ENCODE measurements at regions not wholly inside any gene's neighbourhood (a gene's known extent, or its start where the extent isn't known, plus 50 kb on each side); places are given as distances from the start of the nearest gene placed in this dataset.

DNA sequence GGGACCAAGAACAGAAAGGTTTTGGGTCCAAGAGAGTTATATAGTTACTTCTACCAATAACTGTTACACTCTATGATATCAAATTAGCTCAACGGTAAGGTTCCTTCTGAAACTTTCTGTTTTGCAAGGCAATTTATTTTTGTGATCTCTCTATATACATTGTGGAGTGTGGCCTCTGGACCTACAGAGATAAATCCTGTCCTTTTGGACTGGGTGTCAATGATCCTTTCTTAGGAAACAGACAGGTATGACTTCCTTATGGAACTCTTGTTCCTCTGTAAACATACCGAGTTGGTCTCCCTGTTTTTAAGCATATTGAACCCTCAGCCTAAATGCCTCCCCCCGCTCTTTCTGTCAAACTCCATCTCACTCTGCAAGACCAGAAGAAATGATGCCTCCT is 1117.8 kb downstream of the BCL11A start (continued):
- TF ChIP-seq, protein P1, sequence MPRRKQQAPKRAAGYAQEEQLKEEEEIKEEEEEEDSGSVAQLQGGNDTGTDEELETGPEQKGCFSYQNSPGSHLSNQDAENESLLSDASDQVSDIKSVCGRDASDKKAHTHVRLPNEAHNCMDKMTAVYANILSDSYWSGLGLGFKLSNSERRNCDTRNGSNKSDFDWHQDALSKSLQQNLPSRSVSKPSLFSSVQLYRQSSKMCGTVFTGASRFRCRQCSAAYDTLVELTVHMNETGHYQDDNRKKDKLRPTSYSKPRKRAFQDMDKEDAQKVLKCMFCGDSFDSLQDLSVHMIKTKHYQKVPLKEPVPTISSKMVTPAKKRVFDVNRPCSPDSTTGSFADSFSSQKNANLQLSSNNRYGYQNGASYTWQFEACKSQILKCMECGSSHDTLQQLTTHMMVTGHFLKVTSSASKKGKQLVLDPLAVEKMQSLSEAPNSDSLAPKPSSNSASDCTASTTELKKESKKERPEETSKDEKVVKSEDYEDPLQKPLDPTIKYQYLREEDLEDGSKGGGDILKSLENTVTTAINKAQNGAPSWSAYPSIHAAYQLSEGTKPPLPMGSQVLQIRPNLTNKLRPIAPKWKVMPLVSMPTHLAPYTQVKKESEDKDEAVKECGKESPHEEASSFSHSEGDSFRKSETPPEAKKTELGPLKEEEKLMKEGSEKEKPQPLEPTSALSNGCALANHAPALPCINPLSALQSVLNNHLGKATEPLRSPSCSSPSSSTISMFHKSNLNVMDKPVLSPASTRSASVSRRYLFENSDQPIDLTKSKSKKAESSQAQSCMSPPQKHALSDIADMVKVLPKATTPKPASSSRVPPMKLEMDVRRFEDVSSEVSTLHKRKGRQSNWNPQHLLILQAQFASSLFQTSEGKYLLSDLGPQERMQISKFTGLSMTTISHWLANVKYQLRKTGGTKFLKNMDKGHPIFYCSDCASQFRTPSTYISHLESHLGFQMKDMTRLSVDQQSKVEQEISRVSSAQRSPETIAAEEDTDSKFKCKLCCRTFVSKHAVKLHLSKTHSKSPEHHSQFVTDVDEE (CRISPR knock-in tag; IDR thresholded peaks at IDR 0.05): no peak
- no peak for TF ChIP-seq SNAI2 (CRISPR knock-in tag; IDR thresholded peaks at IDR 0.05)

DNA sequence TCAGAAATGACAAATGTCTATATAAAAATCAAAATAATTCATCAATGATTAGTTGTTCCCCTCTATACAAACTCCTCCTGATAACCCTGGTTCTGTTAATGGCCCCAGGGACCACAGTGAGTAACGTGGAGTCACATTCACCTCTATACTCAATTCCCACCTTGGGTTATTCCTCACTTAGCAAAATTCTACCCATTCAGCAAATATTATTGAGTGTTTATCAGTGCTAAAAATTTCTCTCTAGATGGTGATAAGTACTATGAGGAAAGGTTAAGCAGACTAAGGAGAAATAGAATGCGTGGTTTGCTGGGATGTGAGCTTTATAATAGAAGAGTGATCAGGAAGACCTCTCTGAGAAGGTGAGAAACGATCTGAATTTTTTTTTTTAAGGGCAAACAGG is 1124.5 kb downstream of the BCL11A start:
- ATAC-seq: no peak
- TF ChIP-seq ZNF70 (CRISPR knock-in tag; IDR thresholded peaks at IDR 0.05) (no peak), CSDC2 (CRISPR knock-in tag; IDR thresholded peaks at IDR 0.05) (no peak), ESRRG (CRISPR knock-in tag; IDR thresholded peaks at IDR 0.05) (no peak), ZNF8 (CRISPR knock-in tag; IDR thresholded peaks at IDR 0.05) (no peak), ARNTL (CRISPR knock-in tag; IDR thresholded peaks at IDR 0.05; ENCODE audit: borderline replicate concordance, low read depth) (no peak), TOX (CRISPR knock-in tag; IDR thresholded peaks at IDR 0.05; ENCODE audit: borderline replicate concordance) (no peak), ISL1 (CRISPR knock-in tag; IDR thresholded peaks at IDR 0.05) (no peak), GLIS3 (CRISPR knock-in tag; IDR thresholded peaks at IDR 0.05) (no peak)

DNA sequence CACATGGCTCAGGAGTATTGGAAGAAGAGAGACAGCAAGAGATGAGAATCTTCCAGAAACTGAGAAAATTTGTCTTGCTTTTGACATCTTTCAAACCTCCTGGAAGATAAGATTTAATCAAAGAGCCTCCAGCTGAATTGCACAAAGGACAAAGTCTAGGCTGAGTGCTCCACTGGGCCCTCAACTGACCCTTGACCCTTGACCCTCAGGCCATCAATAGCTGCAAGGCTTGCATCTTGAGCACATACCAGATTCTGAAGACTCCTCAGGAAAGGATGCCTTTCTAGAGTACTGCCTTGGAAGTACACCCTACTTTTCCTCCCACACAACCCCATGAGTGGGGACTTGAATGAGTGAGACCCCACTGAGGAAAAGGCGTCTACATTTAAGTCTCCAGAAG is 1125.5 kb downstream of the BCL11A start:
- no peak for ATAC-seq
- TF ChIP-seq ZFP3 (CRISPR knock-in tag; IDR thresholded peaks at IDR 0.05) (no peak), GLIS3 (CRISPR knock-in tag; IDR thresholded peaks at IDR 0.05) (no peak), ZNF70 (CRISPR knock-in tag; IDR thresholded peaks at IDR 0.05) (no peak), ISL1 (CRISPR knock-in tag; IDR thresholded peaks at IDR 0.05) (no peak), TOX (CRISPR knock-in tag; IDR thresholded peaks at IDR 0.05; ENCODE audit: borderline replicate concordance) (no peak), TCF4 (CRISPR knock-in tag; IDR thresholded peaks at IDR 0.05; ENCODE audit: borderline replicate concordance) (no peak), BACH2 (CRISPR knock-in tag; IDR thresholded peaks at IDR 0.05; ENCODE audit: borderline replicate concordance) (no peak), ZFP30 (CRISPR knock-in tag; IDR thresholded peaks at IDR 0.05) (no peak), CSDC2 (CRISPR knock-in tag; IDR thresholded peaks at IDR 0.05) (no peak), SNAI2 (CRISPR knock-in tag; IDR thresholded peaks at IDR 0.05) (no peak), ESRRG (CRISPR knock-in tag; IDR thresholded peaks at IDR 0.05) (no peak), ARNTL (CRISPR knock-in tag; IDR thresholded peaks at IDR 0.05; ENCODE audit: borderline replicate concordance, low read depth) (no peak), RARB (CRISPR knock-in tag; IDR thresholded peaks at IDR 0.05) (no peak), PPARA (CRISPR knock-in tag; IDR thresholded peaks at IDR 0.05; ENCODE audit: borderline replicate concordance) (no peak)
- TF ChIP-seq, protein P2, sequence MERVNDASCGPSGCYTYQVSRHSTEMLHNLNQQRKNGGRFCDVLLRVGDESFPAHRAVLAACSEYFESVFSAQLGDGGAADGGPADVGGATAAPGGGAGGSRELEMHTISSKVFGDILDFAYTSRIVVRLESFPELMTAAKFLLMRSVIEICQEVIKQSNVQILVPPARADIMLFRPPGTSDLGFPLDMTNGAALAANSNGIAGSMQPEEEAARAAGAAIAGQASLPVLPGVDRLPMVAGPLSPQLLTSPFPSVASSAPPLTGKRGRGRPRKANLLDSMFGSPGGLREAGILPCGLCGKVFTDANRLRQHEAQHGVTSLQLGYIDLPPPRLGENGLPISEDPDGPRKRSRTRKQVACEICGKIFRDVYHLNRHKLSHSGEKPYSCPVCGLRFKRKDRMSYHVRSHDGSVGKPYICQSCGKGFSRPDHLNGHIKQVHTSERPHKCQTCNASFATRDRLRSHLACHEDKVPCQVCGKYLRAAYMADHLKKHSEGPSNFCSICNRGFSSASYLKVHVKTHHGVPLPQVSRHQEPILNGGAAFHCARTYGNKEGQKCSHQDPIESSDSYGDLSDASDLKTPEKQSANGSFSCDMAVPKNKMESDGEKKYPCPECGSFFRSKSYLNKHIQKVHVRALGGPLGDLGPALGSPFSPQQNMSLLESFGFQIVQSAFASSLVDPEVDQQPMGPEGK (CRISPR knock-in tag; IDR thresholded peaks at IDR 0.05; ENCODE audit: borderline replicate concordance): no peak
- TF ChIP-seq, protein P3, sequence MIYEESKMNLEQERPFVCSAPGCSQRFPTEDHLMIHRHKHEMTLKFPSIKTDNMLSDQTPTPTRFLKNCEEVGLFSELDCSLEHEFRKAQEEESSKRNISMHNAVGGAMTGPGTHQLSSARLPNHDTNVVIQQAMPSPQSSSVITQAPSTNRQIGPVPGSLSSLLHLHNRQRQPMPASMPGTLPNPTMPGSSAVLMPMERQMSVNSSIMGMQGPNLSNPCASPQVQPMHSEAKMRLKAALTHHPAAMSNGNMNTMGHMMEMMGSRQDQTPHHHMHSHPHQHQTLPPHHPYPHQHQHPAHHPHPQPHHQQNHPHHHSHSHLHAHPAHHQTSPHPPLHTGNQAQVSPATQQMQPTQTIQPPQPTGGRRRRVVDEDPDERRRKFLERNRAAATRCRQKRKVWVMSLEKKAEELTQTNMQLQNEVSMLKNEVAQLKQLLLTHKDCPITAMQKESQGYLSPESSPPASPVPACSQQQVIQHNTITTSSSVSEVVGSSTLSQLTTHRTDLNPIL (CRISPR knock-in tag; IDR thresholded peaks at IDR 0.05; ENCODE audit: low read depth): no peak
- TF ChIP-seq, protein P4, sequence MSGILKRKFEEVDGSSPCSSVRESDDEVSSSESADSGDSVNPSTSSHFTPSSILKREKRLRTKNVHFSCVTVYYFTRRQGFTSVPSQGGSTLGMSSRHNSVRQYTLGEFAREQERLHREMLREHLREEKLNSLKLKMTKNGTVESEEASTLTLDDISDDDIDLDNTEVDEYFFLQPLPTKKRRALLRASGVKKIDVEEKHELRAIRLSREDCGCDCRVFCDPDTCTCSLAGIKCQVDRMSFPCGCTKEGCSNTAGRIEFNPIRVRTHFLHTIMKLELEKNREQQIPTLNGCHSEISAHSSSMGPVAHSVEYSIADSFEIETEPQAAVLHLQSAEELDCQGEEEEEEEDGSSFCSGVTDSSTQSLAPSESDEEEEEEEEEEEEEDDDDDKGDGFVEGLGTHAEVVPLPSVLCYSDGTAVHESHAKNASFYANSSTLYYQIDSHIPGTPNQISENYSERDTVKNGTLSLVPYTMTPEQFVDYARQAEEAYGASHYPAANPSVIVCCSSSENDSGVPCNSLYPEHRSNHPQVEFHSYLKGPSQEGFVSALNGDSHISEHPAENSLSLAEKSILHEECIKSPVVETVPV (CRISPR knock-in tag; IDR thresholded peaks at IDR 0.05): no peak
- TF ChIP-seq, protein P1 (CRISPR knock-in tag; IDR thresholded peaks at IDR 0.05): no peak
